ENCODE measurements at regions not wholly inside any gene's neighbourhood (a gene's known extent, or its start where the extent isn't known, plus 50 kb on each side); places are given as distances from the start of the nearest gene placed in this dataset.

- ChIA-PET POLR2A (ENCODE audit: unreplicated experiment) (no interaction called here), CTCF (no interaction called here)
- intact Hi-C loops (cut with micrococcal nuclease), result no loop called here
- no TSS peak for BruUV-seq (replicated peaks)
- Histone ChIP-seq H3K9me1 (ENCODE audit: insufficient read depth, low read length) (no peaks in the 10 kb centered on the region), H4K20me1 (ENCODE audit: insufficient read depth, low read length) (no peaks in the 10 kb centered on the region), H3K9me3 (ENCODE audit: control insufficient read depth, insufficient read depth, low read length) (peaks cover 10% of the 10 kb centered on the region), H2BK120ac (ENCODE audit: low read depth, low read length) (no peak overlapping the region), H3K79me1 (ENCODE audit: low read depth in 1 of 2, low read length in 2 of 2) (no peaks in the 10 kb centered on the region), H4K8ac (ENCODE audit: low read depth in 2 of 2, low read length in 2 of 2) (no peak overlapping the region), H3K36me3 (ENCODE audit: control insufficient read depth, insufficient read depth, low read length) (no peaks in the 10 kb centered on the region), H2AK9ac (replicated peaks; ENCODE audit: low read depth, low read length, poor library complexity) (no peak overlapping the region), H3K4ac (ENCODE audit: low read depth, low read length) (no peak overlapping the region), H3K27ac (ENCODE audit: insufficient read depth, low read length) (no peak overlapping the region), H3K4me2 (ENCODE audit: low read depth, low read length) (no peak overlapping the region), H2BK20ac (ENCODE audit: low read depth, low read length) (no peak overlapping the region), H3K56ac (ENCODE audit: extremely low read depth, insufficient read depth, low read length) (no peak overlapping the region), H3K27me3 (ENCODE audit: control insufficient read depth, insufficient read depth, low read length) (no peaks in the 10 kb centered on the region), H3K9ac (ENCODE audit: low read depth, low read length) (no peak overlapping the region), H3K23ac (ENCODE audit: low read depth, low read length) (no peak overlapping the region), H3K4me3 (ENCODE audit: insufficient read depth, low read depth, low read length) (no peak overlapping the region), H3K18ac (ENCODE audit: low read depth, low read length) (no peak overlapping the region), H2BK15ac (ENCODE audit: low read depth, low read length) (no peak overlapping the region), H3K4me1 (ENCODE audit: control insufficient read depth, insufficient read depth, low read length) (no peaks in the 10 kb centered on the region), H2AFZ (replicated peaks; ENCODE audit: low read length, poor library complexity) (no peak overlapping the region), H2BK5ac (ENCODE audit: low read depth, low read length, poor library complexity, severe bottlenecking) (no peak overlapping the region), H2AK5ac (ENCODE audit: low read depth, low read length) (no peak overlapping the region), H4K5ac (ENCODE audit: low read depth, low read length) (no peak overlapping the region), H3K14ac (replicated peaks; ENCODE audit: low read depth, low read length) (no peak overlapping the region), H4K91ac (ENCODE audit: insufficient read depth, low read depth, low read length) (no peak overlapping the region)
- in situ Hi-C loops (cut with MboI; ENCODE audit: low sequenced_read_pairs), result no loop called here
- dilution Hi-C loops (cut with HindIII; ENCODE audit: low sequenced_read_pairs, unreplicated experiment), result no loop called here
- TF ChIP-seq RAD21 (IDR thresholded peaks at IDR 0.05; ENCODE audit: low read length), result no peak
- no peak for TF ChIP-seq MXI1 (IDR thresholded peaks at IDR 0.05; ENCODE audit: borderline replicate concordance, low read depth, low read length)
- TF ChIP-seq MAZ (IDR thresholded peaks at IDR 0.05; ENCODE audit: borderline replicate concordance, low read depth, low read length), result no peak
- no peak for TF ChIP-seq RFX5 (IDR thresholded peaks at IDR 0.05; ENCODE audit: low read depth, low read length)
- TF ChIP-seq ELK1 (IDR thresholded peaks at IDR 0.05; ENCODE audit: borderline replicate concordance, low read depth, low read length), result no peak
- TF ChIP-seq MAFK (IDR thresholded peaks at IDR 0.05; ENCODE audit: low read depth, low read length), result no peak
- no peak for TF ChIP-seq CEBPB (IDR thresholded peaks at IDR 0.05; ENCODE audit: low read depth, low read length)
- no peak for TF ChIP-seq NFE2L2 (IDR thresholded peaks at IDR 0.05; ENCODE audit: low read depth, low read length)
- TF ChIP-seq USF2 (IDR thresholded peaks at IDR 0.05; ENCODE audit: low read depth, low read length), result no peak
- no peak for TF ChIP-seq RCOR1 (IDR thresholded peaks at IDR 0.05; ENCODE audit: insufficient replicate concordance, low read length)
- no peak for TF ChIP-seq SMC3 (IDR thresholded peaks at IDR 0.05; ENCODE audit: low read depth, low read length)
- TF ChIP-seq POLR2A (IDR thresholded peaks at IDR 0.05; ENCODE audit: low read depth, low read length), result no peak
- no peak for TF ChIP-seq BHLHE40 (IDR thresholded peaks at IDR 0.05; ENCODE audit: low read depth, low read length)
- TF ChIP-seq CTCF (conservative IDR thresholded peaks at IDR 0.05; ENCODE audit: low read depth, low read length), result no peak
- no peak for TF ChIP-seq FOS (IDR thresholded peaks at IDR 0.05; ENCODE audit: low read depth, low read length)
- TF ChIP-seq CHD1 (IDR thresholded peaks at IDR 0.05; ENCODE audit: low read depth, low read length), result no peak
- no CpG with 5 or more reads among the region's 5 CpGs for WGBS, 2 experiments (ENCODE audit: extremely low coverage in 2 of 2, insufficient read length in 1 of 2)
- DNase-seq (no peak), ATAC-seq (ENCODE audit: low read depth) (no peak)
These were observed 735.6 kb upstream of the SORCS1 start for GRCh38 chr10:107900131-107900530.

Measured in IMR-90 (cell line).